Body of pancreas (tissue), 4 donors: ENCODE measurements at regions not wholly inside any gene's neighbourhood (a gene's known extent, or its start where the extent isn't known, plus 50 kb on each side); places are given as distances from the start of the nearest gene placed in this dataset.
"Not testable (repeated sequence)": the region's sequence is repeated elsewhere in the genome, so short reads cannot be mapped to it uniquely, and the experiment has no call there.

Experiments used
- ATAC-seq: fragments of 150-250 bp; one replicate; pipeline ENCODE4 v1.9.1; 2016
- DNase-seq, 4 donors: peaks; one replicate each; pipeline ENCODE4 v3.0.0-alpha.2; 2019
- H3K27ac ChIP-seq, 4 donors: fragments of 200-600 bp; sonication (generic); 1 replicate in 3 of 4; 2 replicates in 1 of 4; pipeline versions ENCODE4 v1.5.1 to v1.6.1; 2016 to 2019; ENCODE audit warnings: mild to moderate bottlenecking in 1 of 4, mixed read lengths in 1 of 4, moderate library complexity in 1 of 4
- H3K27me3 ChIP-seq, 2 donors: fragments of 200-600 bp; sonication (generic); one replicate each; pipeline ENCODE4 v1.6.0; 2016; ENCODE audit warnings: mild to moderate bottlenecking in 1 of 2
- H3K36me3 ChIP-seq, 2 donors: fragments of 200-600 bp; sonication (generic); replicated peaks in 1 of 2; 2 replicates each; pipeline ENCODE4 v1.5.1; 2016; ENCODE audit warnings: low read depth in 2 of 2; ENCODE audit not compliant: insufficient read depth in 1 of 2
- H3K4me1 ChIP-seq: fragments of 200-600 bp; sonication (generic); one replicate; pipeline ENCODE4 v1.6.0; 2016
- H3K4me3 ChIP-seq, 2 donors: fragments of 200-600 bp; sonication (generic); 1 replicate in 1 of 2; 2 replicates in 1 of 2; pipeline ENCODE4 v1.5.1; 2016 to 2019
- H3K9me3 ChIP-seq, 3 donors: fragments of 200-600 bp; sonication (generic); 1 replicate in 2 of 3; 2 replicates in 1 of 3; pipeline ENCODE4 v1.5.1; 2016
- POLR2A ChIP-seq, 3 donors: fragments of 450-650 bp; IDR thresholded peaks; one replicate each; pipeline ENCODE4 v1.6.1; 2016; ENCODE audit warnings: antibody characterized with exemption in 3 of 3, mild to moderate bottlenecking in 2 of 3
- WGBS, 2 donors: methylation state at CpG; one replicate each; pipeline ENCODE4 v1.1.5; 2017; 5-methylcytosine and 5-hydroxymethylcytosine counted together
- intact Hi-C: fragments of 100-400 bp; cut with DNase I; formaldehyde crosslinking; loops from one replicate; pipeline ENCODE4 v1.15.1; 2023
- TF ChIP-seq, protein P1 (sequence below), 7 experiments: fragments of 450-650 bp in 4 of 7; fragments of 200-600 bp in 3 of 7; sonication (generic) in 3 of 7; IDR thresholded peaks; one replicate each; pipeline ENCODE4 v1.5.1; 2016 to 2019; ENCODE audit warnings: antibody characterized with exemption in 7 of 7

DNA sequence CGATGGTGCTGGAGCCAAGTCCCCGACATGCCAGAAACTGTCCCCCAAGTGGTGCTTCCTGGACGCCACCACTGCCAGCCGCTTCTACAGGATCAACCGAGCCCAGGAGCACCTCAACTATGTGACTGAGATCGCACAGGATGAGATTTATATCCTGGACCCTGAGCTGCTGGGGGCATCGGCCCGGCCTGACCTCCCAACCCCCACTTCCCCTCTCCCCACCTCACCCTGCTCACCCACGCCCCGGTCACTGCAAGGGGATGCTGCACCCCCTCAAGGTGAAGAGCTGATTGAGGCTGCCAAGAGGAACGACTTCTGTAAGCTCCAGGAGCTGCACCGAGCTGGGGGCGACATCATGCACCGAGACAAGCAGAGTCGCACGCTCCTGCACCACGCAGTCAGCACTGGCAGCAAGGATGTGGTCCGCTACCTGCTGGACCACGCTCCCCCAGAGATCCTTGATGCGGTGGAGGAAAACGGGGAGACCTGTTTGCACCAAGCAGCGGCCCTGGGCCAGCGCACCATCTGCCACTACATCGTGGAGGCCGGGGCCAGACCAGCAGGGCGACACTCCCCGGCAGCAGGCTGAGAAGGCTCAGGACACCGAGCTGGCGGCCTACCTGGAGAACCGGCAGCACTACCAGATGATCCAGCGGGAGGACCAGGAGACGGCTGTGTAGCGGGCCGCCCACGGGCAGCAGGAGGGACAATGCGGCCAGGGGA is 91.0 kb downstream of the LACC1 start:
- H3K27ac ChIP-seq, H3K4me1 ChIP-seq, ATAC-seq, H3K9me3 ChIP-seq, DNase-seq, H3K27me3 ChIP-seq, H3K4me3 ChIP-seq, H3K36me3 ChIP-seq, intact Hi-C loops: not testable (repeated sequence)
- WGBS, 2 donors: 91 to 94% methylated on average over 18 to 29 of the region's 36 CpGs

DNA sequence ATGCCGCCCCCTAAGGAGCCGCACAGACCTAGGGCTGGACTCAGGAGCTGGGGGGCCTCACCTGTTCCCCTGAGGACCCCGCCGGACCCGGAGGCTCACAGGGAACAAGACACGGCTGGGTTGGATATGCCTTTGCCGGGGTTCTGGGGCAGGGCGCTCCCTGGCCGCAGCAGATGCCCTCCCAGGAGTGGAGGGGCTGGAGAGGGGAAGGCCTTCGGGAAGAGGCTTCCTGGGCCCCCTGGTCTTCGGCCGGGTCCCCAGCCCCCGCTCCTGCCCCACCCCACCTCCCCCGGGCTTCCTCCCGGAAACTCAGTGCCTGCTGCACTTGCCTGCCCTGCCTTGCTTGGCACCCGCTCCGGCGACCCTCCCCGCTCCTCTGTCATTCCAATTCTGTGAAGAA is 91.6 kb downstream of the LACC1 start:
- H3K27me3 ChIP-seq, DNase-seq, H3K36me3 ChIP-seq, H3K4me1 ChIP-seq, H3K4me3 ChIP-seq, H3K27ac ChIP-seq, ATAC-seq, H3K9me3 ChIP-seq, intact Hi-C loops: not testable (repeated sequence)
- WGBS, 2 donors: 100% methylated on average over 4 of the region's 19 CpGs; no CpG with 5 or more reads in 1 of the 2 donors

DNA sequence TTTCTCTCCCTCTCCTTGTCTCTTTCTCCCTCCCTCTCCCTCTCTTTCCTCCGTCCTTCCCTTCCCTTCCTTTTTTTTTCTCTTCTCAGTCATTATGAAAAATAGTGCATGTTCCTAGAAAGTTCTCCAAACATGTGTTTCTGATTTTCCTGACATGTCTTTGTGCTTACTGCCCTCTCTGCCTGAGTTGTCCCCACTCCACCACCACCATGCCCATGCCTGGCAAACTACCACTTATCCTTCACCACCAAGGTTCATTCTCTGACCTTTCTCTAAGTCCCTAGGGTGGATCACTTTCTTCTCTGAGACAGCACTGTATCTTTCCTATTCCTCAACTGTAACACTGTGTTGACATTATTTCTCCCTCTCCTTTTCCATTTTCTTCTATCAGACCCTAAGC is 98.2 kb downstream of the LACC1 start:
- H3K9me3 ChIP-seq: no peaks in the 10 kb centered on the region
- ATAC-seq (no peak), DNase-seq (no peak)
- H3K27ac ChIP-seq: no peak overlapping the region
- no peaks in the 10 kb centered on the region for H3K4me1 ChIP-seq
- no peak for TF ChIP-seq POLR2A (IDR thresholded peaks at IDR 0.05)
- TF ChIP-seq, protein P1, sequence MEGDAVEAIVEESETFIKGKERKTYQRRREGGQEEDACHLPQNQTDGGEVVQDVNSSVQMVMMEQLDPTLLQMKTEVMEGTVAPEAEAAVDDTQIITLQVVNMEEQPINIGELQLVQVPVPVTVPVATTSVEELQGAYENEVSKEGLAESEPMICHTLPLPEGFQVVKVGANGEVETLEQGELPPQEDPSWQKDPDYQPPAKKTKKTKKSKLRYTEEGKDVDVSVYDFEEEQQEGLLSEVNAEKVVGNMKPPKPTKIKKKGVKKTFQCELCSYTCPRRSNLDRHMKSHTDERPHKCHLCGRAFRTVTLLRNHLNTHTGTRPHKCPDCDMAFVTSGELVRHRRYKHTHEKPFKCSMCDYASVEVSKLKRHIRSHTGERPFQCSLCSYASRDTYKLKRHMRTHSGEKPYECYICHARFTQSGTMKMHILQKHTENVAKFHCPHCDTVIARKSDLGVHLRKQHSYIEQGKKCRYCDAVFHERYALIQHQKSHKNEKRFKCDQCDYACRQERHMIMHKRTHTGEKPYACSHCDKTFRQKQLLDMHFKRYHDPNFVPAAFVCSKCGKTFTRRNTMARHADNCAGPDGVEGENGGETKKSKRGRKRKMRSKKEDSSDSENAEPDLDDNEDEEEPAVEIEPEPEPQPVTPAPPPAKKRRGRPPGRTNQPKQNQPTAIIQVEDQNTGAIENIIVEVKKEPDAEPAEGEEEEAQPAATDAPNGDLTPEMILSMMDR (IDR thresholded peaks at IDR 0.05): no peak
- H3K36me3 ChIP-seq: no peaks in the 10 kb centered on the region
- no peaks in the 10 kb centered on the region for H3K27me3 ChIP-seq
- no peak overlapping the region for H3K4me3 ChIP-seq
- 82 to 93% methylated on average over 1 of the region's 1 CpG for WGBS, 2 donors
- intact Hi-C loops: no loop called here

DNA sequence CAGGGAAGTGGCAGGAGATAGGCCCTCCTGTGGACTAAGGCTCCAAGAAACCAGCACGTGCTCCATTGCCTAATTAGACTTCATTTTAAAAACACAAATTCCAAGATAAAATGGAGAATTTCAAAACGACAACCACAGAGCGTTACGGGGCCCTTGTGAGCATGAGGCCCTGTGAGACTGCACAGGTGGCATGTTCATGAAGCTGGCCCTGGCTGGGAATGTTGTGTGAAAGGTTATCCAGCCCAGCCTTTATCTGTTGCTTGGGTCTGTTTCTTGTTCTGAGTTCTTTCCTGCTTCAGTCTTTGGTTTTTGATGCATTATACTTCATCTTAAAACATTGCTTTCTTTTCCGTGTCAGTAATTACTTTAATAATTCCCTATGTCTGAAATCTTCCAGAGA is 99.0 kb downstream of the LACC1 start:
- no peak for TF ChIP-seq POLR2A (IDR thresholded peaks at IDR 0.05)
- TF ChIP-seq, protein P1 (IDR thresholded peaks at IDR 0.05): no peak
- H3K9me3 ChIP-seq: no peaks in the 10 kb centered on the region
- no peak overlapping the region for H3K4me3 ChIP-seq
- H3K27ac ChIP-seq: no peak overlapping the region
- WGBS, 2 donors: 44 to 47% methylated on average over 5 of the region's 5 CpGs
- peak in 3 of 4 donors; percentile 37 to 57 (median 46) for DNase-seq
- no peaks in the 10 kb centered on the region for H3K4me1 ChIP-seq
- no peak for ATAC-seq
- H3K36me3 ChIP-seq: no peaks in the 10 kb centered on the region
- no peaks in the 10 kb centered on the region for H3K27me3 ChIP-seq
- intact Hi-C loops: no loop called here

DNA sequence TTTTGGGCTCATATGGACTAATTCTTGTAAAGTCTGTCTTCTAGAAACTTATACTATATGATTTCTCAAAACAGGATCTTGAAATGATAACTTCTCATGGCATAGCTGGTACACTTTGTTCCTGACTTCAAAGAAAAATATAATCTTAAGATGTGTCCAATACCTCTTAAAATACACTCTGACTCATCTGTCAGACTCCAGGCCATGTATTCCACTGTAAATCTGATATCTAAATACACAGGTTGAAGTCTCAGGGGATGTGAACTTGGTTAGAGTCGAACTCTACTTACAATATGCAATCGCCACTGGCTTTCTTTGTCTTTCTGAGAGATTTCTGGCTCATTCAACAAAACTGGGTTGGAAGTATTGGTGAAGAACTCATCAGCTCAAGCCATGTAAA is 99.8 kb downstream of the LACC1 start:
- Histone ChIP-seq H3K9me3 (no peaks in the 10 kb centered on the region), H3K4me1 (no peaks in the 10 kb centered on the region), H3K4me3 (no peak overlapping the region), H3K36me3 (no peaks in the 10 kb centered on the region), H3K27me3 (no peaks in the 10 kb centered on the region), H3K27ac (no peak overlapping the region)
- no peak for TF ChIP-seq POLR2A (IDR thresholded peaks at IDR 0.05)
- TF ChIP-seq, protein P1 (IDR thresholded peaks at IDR 0.05): no peak
- no peak for DNase-seq
- intact Hi-C loops: no loop called here
- ATAC-seq: no peak
- WGBS, 2 donors: 95% methylated on average over 2 of the region's 2 CpGs

DNA sequence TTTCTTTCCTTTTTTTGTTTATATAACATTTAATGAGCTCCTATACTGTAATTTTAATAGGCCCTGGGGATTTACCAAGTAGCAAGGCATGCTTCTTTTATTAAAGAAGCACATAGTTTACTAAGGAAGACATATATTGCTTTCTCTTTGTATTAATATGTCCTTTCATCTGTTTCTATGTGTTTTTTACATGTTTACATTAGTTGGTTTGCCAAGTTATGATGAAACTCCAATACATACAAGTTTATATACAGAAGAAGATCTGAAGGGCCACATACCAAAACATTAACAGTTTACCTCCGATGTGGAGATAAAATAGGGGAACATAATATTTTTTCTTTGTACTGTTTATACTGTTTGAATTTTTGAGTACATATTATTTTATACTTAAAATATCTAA is 100.9 kb downstream of the LACC1 start:
- intact Hi-C loops: no loop called here

More for the DNA sequence above, 100.9 kb downstream of the LACC1 start:
- H3K4me3 ChIP-seq: no peak overlapping the region
- H3K4me1 ChIP-seq: peaks cover 3% of the 10 kb centered on the region
- H3K9me3 ChIP-seq: no peaks in the 10 kb centered on the region
- no peaks in the 10 kb centered on the region for H3K27me3 ChIP-seq
- DNase-seq: no peak
- TF ChIP-seq, protein P1 (IDR thresholded peaks at IDR 0.05): no peak
- TF ChIP-seq POLR2A (IDR thresholded peaks at IDR 0.05): no peak
- no peak overlapping the region for H3K27ac ChIP-seq
- no peak for ATAC-seq
- WGBS, 2 donors: 71 to 74% methylated on average over 1 of the region's 1 CpG
- H3K36me3 ChIP-seq: no peaks in the 10 kb centered on the region
